GM12873 (cell line): ENCODE measurements at regions not wholly inside any gene's neighbourhood (a gene's known extent, or its start where the extent isn't known, plus 50 kb on each side); places are given as distances from the start of the nearest gene placed in this dataset.

ENCODE experiments used
- TF ChIP-seq, protein P1 (sequence below): IDR thresholded peaks from 2 replicates; pipeline ENCODE4 v1.5.1; 2012; ENCODE audit warnings: low read depth, mild to moderate bottlenecking, moderate library complexity, low read length, control low read depth; ENCODE audit not compliant: insufficient read depth; ENCODE audit errors: missing control alignments

DNA sequence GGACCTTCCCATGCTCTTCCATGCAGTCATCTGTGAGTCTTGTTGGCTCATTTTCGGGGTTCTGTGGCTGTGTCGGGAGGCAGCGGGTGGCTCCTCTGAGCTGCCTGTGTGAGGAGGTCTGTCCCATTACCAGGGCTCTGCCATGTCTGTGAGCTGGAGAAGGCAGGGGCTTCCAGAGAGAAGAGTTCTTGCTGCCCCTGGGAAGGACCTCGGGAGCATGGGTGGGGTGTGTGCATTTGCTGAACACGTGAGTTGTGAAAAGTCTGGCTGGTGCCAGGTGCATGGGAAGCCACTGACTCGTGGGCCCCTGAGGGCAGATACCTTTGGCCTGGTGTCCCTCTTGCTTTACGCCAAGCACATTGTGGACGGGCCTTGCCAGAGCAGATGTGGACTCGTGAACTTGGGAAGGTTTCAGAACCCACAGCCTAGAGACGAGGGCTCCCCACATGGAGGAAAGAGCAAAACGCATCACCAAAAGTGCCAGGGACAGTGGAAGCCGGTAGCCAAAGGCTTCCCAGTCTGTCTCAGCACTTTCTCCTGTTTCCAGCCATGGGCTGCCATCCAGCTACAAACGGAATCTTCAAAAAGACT is 1324.5 kb downstream of the BRD1 start:
- TF ChIP-seq, protein P1, sequence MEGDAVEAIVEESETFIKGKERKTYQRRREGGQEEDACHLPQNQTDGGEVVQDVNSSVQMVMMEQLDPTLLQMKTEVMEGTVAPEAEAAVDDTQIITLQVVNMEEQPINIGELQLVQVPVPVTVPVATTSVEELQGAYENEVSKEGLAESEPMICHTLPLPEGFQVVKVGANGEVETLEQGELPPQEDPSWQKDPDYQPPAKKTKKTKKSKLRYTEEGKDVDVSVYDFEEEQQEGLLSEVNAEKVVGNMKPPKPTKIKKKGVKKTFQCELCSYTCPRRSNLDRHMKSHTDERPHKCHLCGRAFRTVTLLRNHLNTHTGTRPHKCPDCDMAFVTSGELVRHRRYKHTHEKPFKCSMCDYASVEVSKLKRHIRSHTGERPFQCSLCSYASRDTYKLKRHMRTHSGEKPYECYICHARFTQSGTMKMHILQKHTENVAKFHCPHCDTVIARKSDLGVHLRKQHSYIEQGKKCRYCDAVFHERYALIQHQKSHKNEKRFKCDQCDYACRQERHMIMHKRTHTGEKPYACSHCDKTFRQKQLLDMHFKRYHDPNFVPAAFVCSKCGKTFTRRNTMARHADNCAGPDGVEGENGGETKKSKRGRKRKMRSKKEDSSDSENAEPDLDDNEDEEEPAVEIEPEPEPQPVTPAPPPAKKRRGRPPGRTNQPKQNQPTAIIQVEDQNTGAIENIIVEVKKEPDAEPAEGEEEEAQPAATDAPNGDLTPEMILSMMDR: no peak

DNA sequence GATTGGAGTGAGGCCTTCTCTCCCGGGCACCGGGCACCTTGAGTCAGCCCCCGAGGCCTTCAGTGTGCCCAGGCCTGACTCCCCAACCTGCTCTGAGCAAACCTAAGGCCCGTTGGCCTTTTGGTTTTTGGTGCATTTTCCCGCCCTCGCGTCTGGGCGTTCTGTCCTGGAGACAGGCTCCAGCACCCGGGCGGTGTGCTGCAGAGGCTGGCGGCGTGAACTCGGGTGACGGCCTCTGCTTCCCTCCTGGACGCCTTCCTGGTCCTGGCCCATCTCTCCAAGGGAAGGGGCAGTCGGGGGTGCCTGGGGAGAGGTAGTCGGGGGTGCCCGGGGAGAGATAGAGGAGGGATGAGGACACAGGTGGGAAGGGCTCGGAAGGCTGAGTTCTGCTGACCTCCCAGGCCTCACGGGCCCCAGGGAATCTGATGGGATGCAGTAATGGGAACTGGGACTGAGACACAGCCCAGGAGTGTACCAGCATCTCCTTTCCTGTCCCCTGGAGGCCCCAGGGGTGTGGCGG is 1326.4 kb downstream of the BRD1 start:
- TF ChIP-seq, protein P1: no peak

DNA sequence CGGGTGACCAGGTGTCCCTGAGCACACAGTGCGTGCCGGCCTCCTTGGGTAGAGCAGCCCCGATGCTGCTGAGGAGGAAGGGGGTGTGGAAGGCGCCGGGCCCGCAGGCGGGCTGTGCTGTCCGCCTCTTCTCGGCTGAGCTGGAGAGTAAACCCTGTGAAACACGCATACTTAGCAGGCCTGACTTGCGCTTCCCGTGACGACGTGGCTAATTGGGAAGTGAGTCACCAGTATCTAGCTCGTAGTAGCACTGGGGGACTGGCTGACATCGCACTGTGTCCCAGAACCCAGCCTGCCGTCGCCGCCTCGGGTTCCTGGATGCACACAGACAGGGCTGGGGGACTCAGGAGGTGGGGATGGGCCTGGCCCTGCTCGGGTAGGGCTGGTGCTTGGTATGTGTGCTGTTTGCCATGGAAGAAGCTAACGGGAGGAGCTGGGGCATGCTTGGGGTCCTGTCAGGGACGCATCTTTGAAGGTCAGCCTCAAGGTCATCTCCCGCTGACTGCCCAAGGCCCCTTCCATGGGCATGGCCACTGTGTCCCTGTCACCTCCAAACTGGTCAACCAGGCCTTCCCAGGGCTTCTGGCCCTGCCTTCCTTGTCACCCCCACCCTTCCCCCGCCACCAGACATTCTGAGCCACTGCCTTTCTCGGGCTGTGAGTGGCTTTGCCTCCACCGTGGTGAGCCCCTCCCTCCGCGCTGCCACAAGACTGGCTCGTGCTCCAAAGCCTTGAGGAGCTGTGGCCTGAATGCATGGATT is 1327.0 kb downstream of the BRD1 start:
- TF ChIP-seq, protein P1: no peak

DNA sequence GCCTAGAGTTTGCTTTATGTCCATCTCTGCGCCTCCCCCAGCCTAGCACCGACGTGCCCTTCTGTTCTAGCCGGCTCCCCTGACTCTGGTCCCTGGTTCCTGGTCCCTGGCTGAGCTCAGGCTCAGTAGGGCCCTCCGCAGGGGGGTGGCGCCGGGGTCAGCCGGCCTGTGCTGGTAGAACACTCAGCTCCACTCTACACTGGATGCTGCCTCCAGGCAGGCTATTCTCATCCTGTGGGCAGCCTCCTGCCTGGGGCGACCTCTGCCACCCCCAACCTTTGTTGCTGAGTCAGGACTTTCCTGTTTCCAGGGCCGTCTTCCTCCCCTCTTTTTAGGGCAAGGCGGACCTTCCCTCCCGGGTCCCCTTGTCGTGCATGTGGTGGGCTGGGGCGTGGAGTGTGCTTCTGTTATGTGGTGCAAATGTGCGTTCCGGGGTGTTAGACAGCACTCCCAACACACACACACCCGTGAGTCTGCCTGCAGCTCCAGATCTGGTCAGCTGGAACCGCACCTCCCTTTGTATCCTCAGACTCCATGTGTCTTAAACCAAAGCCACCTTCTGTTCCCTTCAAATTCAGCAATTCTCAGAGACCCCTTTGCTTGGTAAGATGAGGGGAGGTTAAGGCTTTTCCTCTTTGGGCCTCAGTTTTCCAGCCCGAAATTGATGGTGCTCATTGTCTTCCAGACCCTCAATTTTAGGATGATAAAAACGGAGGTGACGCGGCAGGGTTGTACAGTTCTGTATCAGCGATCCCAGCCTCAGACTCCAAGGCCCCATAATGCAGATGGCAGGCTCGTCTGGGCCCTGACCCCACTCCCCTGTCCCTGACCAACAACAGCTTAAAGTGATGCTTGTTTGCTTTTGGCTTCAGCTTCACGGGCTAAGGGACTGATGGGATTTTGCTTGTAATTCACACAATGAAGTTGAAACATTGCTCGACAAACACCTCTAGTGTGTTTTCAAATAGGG is 1327.9 kb downstream of the BRD1 start:
- TF ChIP-seq, protein P1: no peak

- TF ChIP-seq, protein P1: no peak
Measured at GRCh38 chr22:48498526-48499331, 1328.9 kb downstream of the BRD1 start.

GRCh38 chr22:48496987-48497650 is 1330.6 kb downstream of the BRD1 start:
- TF ChIP-seq, protein P1: no peak
